ENCODE measurements at regions not wholly inside any gene's neighbourhood (a gene's known extent, or its start where the extent isn't known, plus 50 kb on each side); places are given as distances from the start of the nearest gene placed in this dataset.

DNA sequence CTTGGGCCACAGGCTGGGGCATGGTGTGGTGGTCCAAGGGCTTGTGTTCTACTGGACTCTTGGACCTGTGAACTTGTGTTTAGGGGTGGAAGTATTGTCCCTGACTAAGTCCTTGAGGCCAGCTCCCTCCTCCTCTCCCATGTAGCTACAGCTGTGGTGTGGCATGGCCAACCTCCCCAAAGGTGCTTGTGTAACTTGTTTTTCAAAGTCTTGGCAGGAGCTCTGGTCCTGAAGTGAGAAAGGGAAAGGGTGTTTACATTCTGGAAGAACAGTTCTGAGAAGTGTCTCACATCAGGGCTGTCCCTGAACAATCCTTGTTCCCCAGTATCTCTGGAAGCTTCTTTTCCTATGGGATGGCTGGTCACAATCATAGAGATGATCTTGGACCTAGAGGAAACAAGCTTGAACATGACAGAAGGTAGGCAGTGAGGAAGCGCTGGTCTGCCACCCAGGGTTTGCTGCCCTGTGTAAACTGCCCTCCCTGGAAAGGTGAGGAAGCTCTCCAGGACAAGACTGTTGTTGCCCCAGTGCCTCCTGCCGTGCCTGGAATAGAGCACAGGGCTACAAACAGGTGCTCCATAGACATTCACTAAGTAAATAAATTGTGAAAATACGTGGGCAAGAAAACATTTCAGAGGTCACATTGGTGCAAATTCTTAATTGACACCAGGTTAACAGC, 64.6 kb upstream of the KLF9 start:
- ATAC-seq (peak; percentile 60), DNase-seq (peak; percentile 46 to 69 (median 51))
- Histone ChIP-seq H3K9me3 (no peaks in the 10 kb centered on the region), H3K36me3 (ENCODE audit: low read depth) (no peaks in the 10 kb centered on the region), H3K4me3 (no peak overlapping the region), H3K4me1 (ENCODE audit: low read depth) (peaks cover 29% of the 10 kb centered on the region)
- intact Hi-C loops (cut with DNase I, micrococcal nuclease), result loop anchor here in 1 of 2 donors (5.0 kb wide), 1 partner anchor 57 kb away; no protein-coding TSS in a partner anchor
- TF ChIP-seq, protein P1, sequence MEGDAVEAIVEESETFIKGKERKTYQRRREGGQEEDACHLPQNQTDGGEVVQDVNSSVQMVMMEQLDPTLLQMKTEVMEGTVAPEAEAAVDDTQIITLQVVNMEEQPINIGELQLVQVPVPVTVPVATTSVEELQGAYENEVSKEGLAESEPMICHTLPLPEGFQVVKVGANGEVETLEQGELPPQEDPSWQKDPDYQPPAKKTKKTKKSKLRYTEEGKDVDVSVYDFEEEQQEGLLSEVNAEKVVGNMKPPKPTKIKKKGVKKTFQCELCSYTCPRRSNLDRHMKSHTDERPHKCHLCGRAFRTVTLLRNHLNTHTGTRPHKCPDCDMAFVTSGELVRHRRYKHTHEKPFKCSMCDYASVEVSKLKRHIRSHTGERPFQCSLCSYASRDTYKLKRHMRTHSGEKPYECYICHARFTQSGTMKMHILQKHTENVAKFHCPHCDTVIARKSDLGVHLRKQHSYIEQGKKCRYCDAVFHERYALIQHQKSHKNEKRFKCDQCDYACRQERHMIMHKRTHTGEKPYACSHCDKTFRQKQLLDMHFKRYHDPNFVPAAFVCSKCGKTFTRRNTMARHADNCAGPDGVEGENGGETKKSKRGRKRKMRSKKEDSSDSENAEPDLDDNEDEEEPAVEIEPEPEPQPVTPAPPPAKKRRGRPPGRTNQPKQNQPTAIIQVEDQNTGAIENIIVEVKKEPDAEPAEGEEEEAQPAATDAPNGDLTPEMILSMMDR (IDR thresholded peaks at IDR 0.05), result no peak

DNA sequence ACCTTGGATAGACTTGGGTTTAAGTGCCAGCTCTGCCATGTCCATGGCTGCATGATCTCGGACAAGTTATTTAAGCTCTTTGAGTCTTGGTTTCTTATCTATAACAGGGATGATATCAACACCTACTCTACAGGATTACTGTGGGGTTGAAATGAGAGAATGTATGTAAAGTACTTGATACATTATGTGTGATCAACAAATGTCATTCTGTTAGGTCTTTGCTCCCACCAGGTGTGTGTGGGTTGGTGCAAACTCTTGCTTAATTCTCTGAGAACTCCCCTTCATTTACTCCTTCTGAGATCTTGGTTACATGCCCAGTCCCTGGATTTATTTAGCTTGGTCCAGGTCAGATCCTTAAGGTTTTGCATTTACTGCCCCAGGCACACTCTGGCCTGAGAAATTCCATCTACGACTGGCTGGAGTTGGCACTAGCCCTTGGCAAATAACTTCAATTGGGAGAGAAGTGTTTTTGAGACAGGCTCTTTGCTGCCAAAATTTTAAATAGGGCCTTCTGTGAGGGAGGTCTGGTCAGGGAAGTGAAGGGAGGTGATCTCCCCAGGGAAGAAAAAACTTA, 63.5 kb upstream of the KLF9 start:
- Histone ChIP-seq H3K4me1 (ENCODE audit: low read depth) (peaks cover 33% of the 10 kb centered on the region), H3K9me3 (no peaks in the 10 kb centered on the region), H3K4me3 (no peak overlapping the region), H3K36me3 (ENCODE audit: low read depth) (no peaks in the 10 kb centered on the region)
- intact Hi-C loops (cut with DNase I, micrococcal nuclease), result loop anchor here in 1 of 2 donors (5.0 kb wide), 1 partner anchor 56 kb away; no protein-coding TSS in a partner anchor
- ATAC-seq (no peak), DNase-seq (no peak)
- TF ChIP-seq, protein P1 (IDR thresholded peaks at IDR 0.05), result no peak

DNA sequence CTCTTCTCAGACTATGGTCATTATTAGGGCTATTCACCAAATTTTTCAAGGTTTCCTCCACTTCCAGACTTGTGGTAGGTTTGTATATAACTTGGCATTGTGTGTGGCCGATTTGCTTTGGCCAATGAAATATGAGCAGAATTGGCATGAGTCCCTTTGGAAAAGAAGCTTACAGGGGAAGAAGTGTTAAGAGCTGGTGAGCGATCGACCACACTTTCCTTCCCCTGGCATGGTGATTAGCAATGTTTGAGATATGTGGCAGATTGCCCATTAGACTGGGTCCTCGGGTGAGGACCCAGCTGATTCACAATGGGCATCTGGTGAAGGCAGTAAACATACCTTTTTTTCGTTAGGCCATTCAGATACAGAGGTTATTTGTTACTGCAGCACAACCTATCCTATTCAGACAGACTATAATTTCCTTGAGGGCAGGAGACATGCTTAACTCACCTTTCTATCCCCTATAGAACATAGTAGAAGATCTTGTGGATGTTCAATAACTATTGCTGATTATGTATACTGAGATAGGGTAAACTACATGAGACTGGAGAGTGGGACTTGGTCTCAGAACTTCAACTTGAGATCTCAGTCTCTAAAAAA, 62.8 kb upstream of the KLF9 start:
- intact Hi-C loops (cut with DNase I, micrococcal nuclease), result loop anchor here in 1 of 2 donors (5.0 kb wide), 1 partner anchor 55 kb away; no protein-coding TSS in a partner anchor
- TF ChIP-seq, protein P1 (IDR thresholded peaks at IDR 0.05), result no peak
- Histone ChIP-seq H3K4me3 (no peak overlapping the region), H3K9me3 (no peaks in the 10 kb centered on the region), H3K4me1 (ENCODE audit: low read depth) (peaks cover 33% of the 10 kb centered on the region), H3K36me3 (ENCODE audit: low read depth) (no peaks in the 10 kb centered on the region)
- DNase-seq, result no peak
- ATAC-seq, result no peak

DNA sequence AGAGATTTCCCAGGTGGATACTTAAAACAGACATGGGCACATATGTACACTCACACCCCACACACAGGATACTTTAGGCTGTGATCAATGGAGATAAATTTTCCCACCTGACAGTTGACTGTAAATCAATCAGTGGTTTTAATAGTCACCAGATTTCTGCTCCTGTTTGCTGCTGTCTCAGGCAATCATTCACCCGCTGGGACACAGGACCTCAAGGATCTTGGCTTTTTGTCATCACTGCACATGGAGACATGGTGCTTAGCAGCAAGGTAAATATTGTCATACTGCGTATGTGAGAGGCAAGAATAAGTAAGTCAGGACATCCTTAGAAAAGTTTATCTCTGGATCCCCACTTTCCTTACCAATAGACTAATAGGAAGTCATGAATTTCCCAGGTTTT, 60.8 kb upstream of the KLF9 start:
- H3K36me3 ChIP-seq (ENCODE audit: low read depth), result no peaks in the 10 kb centered on the region
- peak in 1 of 3 donors; percentile 26 for DNase-seq
- intact Hi-C loops (cut with DNase I, micrococcal nuclease), result loop anchor here in 1 of 2 donors (5.0 kb wide), 1 partner anchor 53 kb away; no protein-coding TSS in a partner anchor
- peaks cover 39% of the 10 kb centered on the region for H3K4me1 ChIP-seq (ENCODE audit: low read depth)
- H3K9me3 ChIP-seq, result no peaks in the 10 kb centered on the region
- TF ChIP-seq, protein P1 (IDR thresholded peaks at IDR 0.05), result no peak
- no peak overlapping the region for H3K4me3 ChIP-seq
- ATAC-seq, result peak; percentile 33

DNA sequence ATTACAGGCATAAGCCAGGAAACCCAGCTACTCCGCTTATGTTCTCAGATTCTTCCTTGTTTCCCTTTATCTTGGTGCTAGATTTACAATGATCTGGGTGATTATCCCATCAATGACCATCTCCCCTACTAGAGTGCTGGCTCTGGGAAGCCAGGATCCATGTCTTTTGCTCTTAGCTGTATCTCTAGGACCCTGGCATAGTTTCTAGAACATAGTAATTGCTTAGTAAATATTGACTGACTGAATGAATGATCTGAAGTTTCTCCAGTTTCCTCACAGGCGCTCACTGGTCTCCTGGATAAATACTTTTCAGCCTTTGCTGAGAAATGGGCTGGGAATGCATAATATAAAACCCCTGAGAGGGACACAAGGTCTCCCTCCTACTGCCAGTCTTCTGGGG, 60.0 kb upstream of the KLF9 start:
- Histone ChIP-seq H3K36me3 (ENCODE audit: low read depth) (no peaks in the 10 kb centered on the region), H3K4me3 (no peak overlapping the region), H3K9me3 (no peaks in the 10 kb centered on the region), H3K4me1 (ENCODE audit: low read depth) (peaks cover 38% of the 10 kb centered on the region)
- intact Hi-C loops (cut with DNase I, micrococcal nuclease), result no loop called here
- peak; percentile 13 for ATAC-seq
- TF ChIP-seq, protein P1 (IDR thresholded peaks at IDR 0.05), result no peak
- no peak for DNase-seq

All from mucosa of descending colon (tissue), 3 donors.